Smooth muscle cell (in vitro differentiated cells): ENCODE measurements at regions not wholly inside any gene's neighbourhood (a gene's known extent, or its start where the extent isn't known, plus 50 kb on each side); places are given as distances from the start of the nearest gene placed in this dataset.

Experiments
- DNase-seq: peaks from one replicate; lab custom pipeline; 2025; ENCODE audit not compliant: unreplicated experiment; lab: John Stamatoyannopoulos, UW
- H2AFZ ChIP-seq: fragments of 200-600 bp; sonication (generic); 2 replicates; pipeline ENCODE4 v1.6.0; 2016; ENCODE audit warnings: antibody characterized with exemption, low read depth, mild to moderate bottlenecking
- H3F3A ChIP-seq: fragments of 200-600 bp; sonication (generic); 2 replicates; pipeline ENCODE4 v1.6.0; 2017; ENCODE audit warnings: antibody characterized with exemption, low read depth
- H3K27ac ChIP-seq: fragments of 200-600 bp; sonication (generic); 2 replicates; pipeline ENCODE4 v1.5.1; 2016; ENCODE audit warnings: low read depth, mild to moderate bottlenecking
- H3K27me3 ChIP-seq: fragments of 200-600 bp; sonication (generic); 2 replicates; pipeline ENCODE4 v1.6.1; 2016; ENCODE audit warnings: low read depth, mild to moderate bottlenecking
- H3K36me3 ChIP-seq: fragments of 200-600 bp; sonication (generic); 2 replicates; pipeline ENCODE4 v1.5.1; 2016; ENCODE audit warnings: low read depth
- H3K4me1 ChIP-seq: fragments of 200-600 bp; sonication (generic); 2 replicates; pipeline ENCODE4 v1.5.1; 2016; ENCODE audit warnings: low read depth
- H3K4me2 ChIP-seq: fragments of 200-600 bp; sonication (generic); 2 replicates; pipeline ENCODE4 v1.6.0; 2016; ENCODE audit warnings: mild to moderate bottlenecking
- H3K4me3 ChIP-seq: fragments of 200-600 bp; sonication (generic); 2 replicates; pipeline ENCODE4 v1.5.1; 2016; ENCODE audit warnings: mild to moderate bottlenecking
- H3K79me2 ChIP-seq: fragments of 200-600 bp; sonication (generic); 2 replicates; pipeline ENCODE4 v1.6.0; 2016; ENCODE audit warnings: low read depth, mild to moderate bottlenecking
- H3K9ac ChIP-seq: fragments of 200-600 bp; sonication (generic); 2 replicates; pipeline ENCODE4 v1.6.0; 2016; ENCODE audit warnings: low read depth
- H3K9me3 ChIP-seq: fragments of 200-600 bp; sonication (generic); replicated peaks from 2 replicates; pipeline ENCODE4 v1.5.1; 2016; ENCODE audit warnings: low read depth
- H4K20me1 ChIP-seq: fragments of 200-600 bp; sonication (generic); 2 replicates; pipeline ENCODE4 v1.6.0; 2016; ENCODE audit warnings: low read depth
- WGBS: methylation state at CpG from one replicate; pipeline ENCODE4 v1.1.7; 2016; ENCODE audit warnings: low lambda C conversion rate; 5-methylcytosine and 5-hydroxymethylcytosine counted together
- TF ChIP-seq, protein P1 (sequence below): fragments of 200-600 bp; sonication (generic); IDR thresholded peaks from 2 replicates; pipeline ENCODE4 v1.5.1; 2017; ENCODE audit warnings: borderline replicate concordance, mild to moderate bottlenecking, antibody characterized with exemption; ENCODE audit not compliant: insufficient read depth, poor library complexity, severe bottlenecking

DNA sequence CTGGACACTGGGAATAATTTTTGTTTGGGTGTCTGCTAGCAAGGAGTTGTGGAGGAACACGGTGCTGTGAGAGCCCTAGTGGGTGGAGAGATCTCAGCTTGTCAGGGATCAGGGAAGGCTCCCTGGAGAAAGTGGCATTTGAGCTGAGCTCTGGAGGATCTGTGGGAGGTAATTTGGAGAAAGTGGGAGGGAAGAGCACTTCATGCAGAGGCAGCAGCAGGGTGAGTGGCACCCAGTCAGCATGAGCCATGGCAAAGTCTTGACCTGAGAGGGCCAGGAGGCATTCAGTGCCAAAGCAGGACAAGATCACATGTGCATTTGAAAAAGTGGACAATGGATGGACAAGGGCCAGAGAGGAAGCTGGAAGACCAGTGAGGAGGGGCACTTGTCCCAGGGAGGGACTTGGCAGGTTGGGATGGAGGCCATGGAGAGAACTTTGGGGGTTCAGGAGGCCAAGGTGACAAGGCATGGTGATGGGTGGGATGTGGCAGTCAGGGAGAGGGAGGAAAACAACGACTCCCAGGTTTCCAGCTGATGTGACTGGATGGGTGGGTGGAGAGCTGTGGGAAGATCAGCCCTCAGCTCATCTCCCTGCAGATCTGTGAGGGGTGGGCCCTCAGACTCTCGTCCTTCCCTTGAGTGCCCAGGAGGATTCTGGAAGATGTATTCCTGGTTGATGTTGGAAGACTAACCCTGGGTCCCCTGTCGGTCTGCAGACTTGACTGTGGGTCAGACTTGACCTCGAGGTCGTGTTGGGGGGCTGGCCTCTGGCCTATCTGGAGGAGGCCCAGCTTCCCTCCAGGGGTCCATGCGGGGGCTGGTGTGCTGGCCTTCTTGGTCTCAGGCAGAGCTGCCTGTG is 68.9 kb upstream of the PITX1 start:
- Histone ChIP-seq H3K27me3 (no peaks in the 10 kb centered on the region), H3K79me2 (no peaks in the 10 kb centered on the region), H4K20me1 (no peaks in the 10 kb centered on the region), H3K27ac (no peak overlapping the region), H3K4me3 (no peak overlapping the region), H3K9ac (no peak overlapping the region), H3K4me2 (no peak overlapping the region), H3K36me3 (no peaks in the 10 kb centered on the region), H3K9me3 (no peaks in the 10 kb centered on the region), H3F3A (no peaks in the 10 kb centered on the region), H3K4me1 (no peaks in the 10 kb centered on the region), H2AFZ (no peak overlapping the region)
- WGBS: 83% methylated on average over 7 of the region's 7 CpGs
- DNase-seq: no peak
- TF ChIP-seq, protein P1, sequence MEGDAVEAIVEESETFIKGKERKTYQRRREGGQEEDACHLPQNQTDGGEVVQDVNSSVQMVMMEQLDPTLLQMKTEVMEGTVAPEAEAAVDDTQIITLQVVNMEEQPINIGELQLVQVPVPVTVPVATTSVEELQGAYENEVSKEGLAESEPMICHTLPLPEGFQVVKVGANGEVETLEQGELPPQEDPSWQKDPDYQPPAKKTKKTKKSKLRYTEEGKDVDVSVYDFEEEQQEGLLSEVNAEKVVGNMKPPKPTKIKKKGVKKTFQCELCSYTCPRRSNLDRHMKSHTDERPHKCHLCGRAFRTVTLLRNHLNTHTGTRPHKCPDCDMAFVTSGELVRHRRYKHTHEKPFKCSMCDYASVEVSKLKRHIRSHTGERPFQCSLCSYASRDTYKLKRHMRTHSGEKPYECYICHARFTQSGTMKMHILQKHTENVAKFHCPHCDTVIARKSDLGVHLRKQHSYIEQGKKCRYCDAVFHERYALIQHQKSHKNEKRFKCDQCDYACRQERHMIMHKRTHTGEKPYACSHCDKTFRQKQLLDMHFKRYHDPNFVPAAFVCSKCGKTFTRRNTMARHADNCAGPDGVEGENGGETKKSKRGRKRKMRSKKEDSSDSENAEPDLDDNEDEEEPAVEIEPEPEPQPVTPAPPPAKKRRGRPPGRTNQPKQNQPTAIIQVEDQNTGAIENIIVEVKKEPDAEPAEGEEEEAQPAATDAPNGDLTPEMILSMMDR: no peak

DNA sequence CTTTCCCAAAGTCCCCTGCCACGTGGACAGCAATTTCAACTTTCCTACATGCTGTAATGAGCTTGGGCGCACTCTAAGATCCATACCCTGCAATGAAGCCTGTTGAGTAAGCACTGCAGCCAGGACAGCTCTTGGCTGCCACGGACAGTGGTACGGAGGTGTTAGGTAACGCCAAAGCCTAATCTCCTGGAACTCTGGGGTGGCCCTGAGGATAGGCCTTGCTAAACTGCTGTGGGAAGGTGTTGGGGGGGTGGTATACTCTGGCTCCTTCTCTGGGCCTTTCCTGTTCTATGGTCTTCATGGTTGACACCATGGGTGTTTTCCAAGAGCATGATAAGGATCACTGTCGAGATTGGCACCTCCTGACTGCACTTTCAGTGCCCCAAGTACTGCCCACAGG is 66.4 kb upstream of the PITX1 start:
- no peaks in the 10 kb centered on the region for H3K4me1 ChIP-seq
- H3K79me2 ChIP-seq: no peaks in the 10 kb centered on the region
- no peak overlapping the region for H3K27ac ChIP-seq
- H3K27me3 ChIP-seq: no peaks in the 10 kb centered on the region
- H3K36me3 ChIP-seq: no peaks in the 10 kb centered on the region
- H3K4me3 ChIP-seq: no peak overlapping the region
- H2AFZ ChIP-seq: no peak overlapping the region
- H3K9ac ChIP-seq: no peak overlapping the region
- 89% methylated on average over 6 of the region's 6 CpGs for WGBS
- H4K20me1 ChIP-seq: no peaks in the 10 kb centered on the region
- H3K4me2 ChIP-seq: no peak overlapping the region
- TF ChIP-seq, protein P1: no peak
- no peaks in the 10 kb centered on the region for H3F3A ChIP-seq
- DNase-seq: no peak
- no peaks in the 10 kb centered on the region for H3K9me3 ChIP-seq

DNA sequence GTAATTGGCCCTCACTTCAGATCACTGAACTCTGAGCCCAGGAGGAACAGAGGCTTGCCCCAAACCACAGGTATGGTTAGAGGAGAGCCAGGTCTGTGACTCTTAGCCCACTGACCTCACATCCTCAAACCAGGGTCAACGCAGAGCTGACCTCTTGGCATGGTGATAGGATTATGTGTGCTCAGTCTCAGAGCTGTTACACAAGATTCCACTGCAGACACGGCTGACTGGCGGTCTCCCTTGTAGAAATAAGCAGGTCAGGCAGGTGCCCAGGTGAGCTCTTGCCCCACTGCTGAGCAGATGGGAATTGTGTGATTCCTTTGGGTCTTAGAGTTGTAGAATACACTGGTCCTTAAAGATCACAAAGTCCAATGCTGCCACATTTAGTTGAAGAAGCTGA is 66.0 kb upstream of the PITX1 start:
- WGBS: 93% methylated on average over 3 of the region's 3 CpGs
- Histone ChIP-seq H3K4me1 (no peaks in the 10 kb centered on the region), H2AFZ (no peak overlapping the region), H3K9me3 (no peaks in the 10 kb centered on the region), H3F3A (no peaks in the 10 kb centered on the region), H3K27ac (no peak overlapping the region), H3K9ac (no peak overlapping the region), H3K79me2 (no peaks in the 10 kb centered on the region), H4K20me1 (no peaks in the 10 kb centered on the region), H3K27me3 (no peaks in the 10 kb centered on the region), H3K36me3 (no peaks in the 10 kb centered on the region), H3K4me3 (no peak overlapping the region), H3K4me2 (no peak overlapping the region)
- DNase-seq: no peak
- TF ChIP-seq, protein P1: no peak

DNA sequence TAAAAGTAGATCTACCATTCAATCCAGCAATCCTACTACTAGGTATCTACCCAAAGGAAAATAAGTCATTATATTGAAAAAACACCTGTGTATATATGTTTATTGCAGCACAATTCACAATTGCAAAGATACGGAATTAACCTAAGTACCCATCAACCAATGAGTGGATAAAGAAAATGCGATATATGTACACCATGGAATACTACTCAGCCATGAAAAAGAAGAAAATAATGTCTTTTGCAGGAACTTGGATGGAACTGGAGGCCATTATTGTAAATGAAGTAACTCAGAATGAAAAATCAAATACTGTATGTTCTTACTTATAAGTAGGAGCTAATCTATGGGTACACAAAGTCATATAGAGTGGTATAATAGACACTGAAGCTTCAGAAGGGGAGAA is 63.4 kb upstream of the PITX1 start:
- Histone ChIP-seq H3K36me3 (no peaks in the 10 kb centered on the region), H3K9me3 (no peaks in the 10 kb centered on the region), H3K4me2 (no peak overlapping the region), H2AFZ (no peak overlapping the region), H3K4me1 (no peaks in the 10 kb centered on the region), H3K4me3 (no peak overlapping the region), H3K27ac (no peak overlapping the region), H3K79me2 (no peaks in the 10 kb centered on the region), H3K27me3 (no peaks in the 10 kb centered on the region), H4K20me1 (no peaks in the 10 kb centered on the region), H3K9ac (no peak overlapping the region), H3F3A (no peaks in the 10 kb centered on the region)
- TF ChIP-seq, protein P1: no peak
- DNase-seq: no peak
- WGBS: 94% methylated on average over 2 of the region's 2 CpGs
